GM18870 (cell line): ENCODE measurements at regions not wholly inside any gene's neighbourhood (a gene's known extent, or its start where the extent isn't known, plus 50 kb on each side); places are given as distances from the start of the nearest gene placed in this dataset.

ENCODE experiments used
- ATAC-seq: cut with Tn5 transposase; IDR thresholded peaks from one replicate; pipeline ENCODE4 v1.9.1; 2021; ENCODE audit warnings: moderate library complexity; ENCODE audit not compliant: unreplicated experiment

DNA sequence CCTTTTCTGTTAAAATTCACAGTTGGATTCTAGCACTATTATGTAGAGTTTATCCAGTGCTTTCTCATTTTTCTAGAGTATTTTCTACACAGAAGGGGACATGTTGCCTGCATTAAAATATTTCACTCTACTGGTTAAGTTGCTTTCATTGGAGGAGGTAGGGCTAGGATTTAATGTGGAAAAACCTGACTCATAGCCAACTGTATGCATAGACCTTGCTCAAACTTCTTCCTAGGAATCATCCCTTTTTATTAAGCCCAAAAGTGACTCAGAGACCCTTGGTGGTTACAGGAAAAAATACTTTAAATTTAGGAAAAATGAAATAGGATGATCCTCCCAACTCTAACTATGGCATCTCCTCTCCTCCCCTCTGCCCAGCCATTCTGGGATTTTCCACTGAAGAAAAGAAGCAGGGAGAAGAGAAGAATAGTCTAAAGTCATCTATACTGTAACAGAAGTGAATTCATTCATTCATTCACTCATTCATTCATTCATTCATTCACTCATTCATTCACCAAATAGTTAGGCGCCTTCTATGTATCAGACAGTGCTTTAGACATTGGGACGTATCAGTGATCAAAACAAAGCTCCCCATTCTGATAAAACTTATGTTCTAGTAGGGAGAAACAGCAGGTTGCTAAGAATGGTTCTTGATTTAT is 109.0 kb upstream of the HTR2A start:
- no peak for ATAC-seq

DNA sequence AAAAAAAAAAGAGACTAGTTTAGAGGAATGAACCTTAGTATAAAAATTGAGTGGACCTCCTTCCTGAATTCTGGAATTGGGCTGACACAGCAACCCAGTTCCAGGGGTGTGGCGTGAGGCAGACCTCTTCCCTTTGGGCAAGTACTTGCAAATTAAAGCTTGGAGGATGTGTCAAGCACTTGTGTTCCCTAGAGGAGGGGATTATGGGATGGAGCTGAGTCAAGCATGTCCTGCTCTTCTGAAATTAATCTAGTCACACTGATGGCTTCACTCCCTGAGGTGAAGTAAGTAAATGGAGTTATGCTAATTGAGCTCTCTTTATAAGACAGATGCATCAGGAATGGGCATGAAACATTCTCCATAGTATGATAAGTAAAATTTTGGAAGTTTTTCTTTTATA is 107.7 kb upstream of the HTR2A start:
- no peak for ATAC-seq

DNA sequence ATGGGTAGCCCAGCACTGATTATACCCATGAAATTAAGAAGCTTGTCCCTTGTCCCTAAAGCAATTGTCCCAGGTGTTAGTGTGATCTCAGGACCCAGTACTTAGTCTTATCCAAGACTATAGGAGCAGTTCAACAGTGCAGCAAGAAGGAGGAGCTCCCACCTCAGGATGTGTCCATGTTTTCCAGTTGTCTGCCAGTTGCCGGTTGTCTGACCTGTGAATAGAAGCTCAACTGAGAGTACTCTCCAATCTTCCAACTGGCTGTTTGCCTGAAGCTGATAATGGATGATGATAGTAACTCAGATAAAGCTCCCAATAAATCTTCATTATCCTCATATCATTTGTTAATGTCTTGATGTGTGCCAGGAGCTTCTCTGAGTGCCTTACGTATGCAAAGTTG is 107.2 kb upstream of the HTR2A start:
- no peak for ATAC-seq

DNA sequence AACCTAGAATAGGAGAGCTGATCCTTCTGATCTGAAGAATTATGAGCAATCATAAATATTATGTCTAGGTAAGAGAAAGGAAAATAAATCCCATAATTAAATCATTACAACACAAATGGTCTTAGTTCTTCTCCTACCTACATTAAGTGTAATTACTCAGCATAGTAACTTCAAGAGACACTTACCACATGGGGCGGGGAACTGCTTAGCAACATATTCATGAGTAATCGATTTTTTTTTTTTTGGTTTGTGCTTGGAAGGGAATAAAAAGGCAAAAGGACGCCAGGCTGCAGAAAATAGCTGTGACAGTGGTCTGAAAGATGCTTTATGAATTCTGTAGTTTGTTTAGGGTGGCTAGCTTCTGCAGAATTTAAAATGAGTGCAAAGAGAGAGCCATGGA is 103.3 kb upstream of the HTR2A start:
- no peak for ATAC-seq

GRCh38 chr13:46996316-46997030 is 99.6 kb upstream of the HTR2A start:
- peak; percentile 27 for ATAC-seq

GRCh38 chr13:46995874-46996273 is 99.0 kb upstream of the HTR2A start:
- ATAC-seq = peak; percentile 96

- ATAC-seq = no peak
These were observed 97.6 kb upstream of the HTR2A start for GRCh38 chr13:46994492-46994891.

GRCh38 chr13:46992383-46992952 is 95.6 kb upstream of the HTR2A start:
- ATAC-seq = no peak

GRCh38 chr13:46983881-46984280 is 87.0 kb upstream of the HTR2A start:
- peak; percentile 74 for ATAC-seq

DNA sequence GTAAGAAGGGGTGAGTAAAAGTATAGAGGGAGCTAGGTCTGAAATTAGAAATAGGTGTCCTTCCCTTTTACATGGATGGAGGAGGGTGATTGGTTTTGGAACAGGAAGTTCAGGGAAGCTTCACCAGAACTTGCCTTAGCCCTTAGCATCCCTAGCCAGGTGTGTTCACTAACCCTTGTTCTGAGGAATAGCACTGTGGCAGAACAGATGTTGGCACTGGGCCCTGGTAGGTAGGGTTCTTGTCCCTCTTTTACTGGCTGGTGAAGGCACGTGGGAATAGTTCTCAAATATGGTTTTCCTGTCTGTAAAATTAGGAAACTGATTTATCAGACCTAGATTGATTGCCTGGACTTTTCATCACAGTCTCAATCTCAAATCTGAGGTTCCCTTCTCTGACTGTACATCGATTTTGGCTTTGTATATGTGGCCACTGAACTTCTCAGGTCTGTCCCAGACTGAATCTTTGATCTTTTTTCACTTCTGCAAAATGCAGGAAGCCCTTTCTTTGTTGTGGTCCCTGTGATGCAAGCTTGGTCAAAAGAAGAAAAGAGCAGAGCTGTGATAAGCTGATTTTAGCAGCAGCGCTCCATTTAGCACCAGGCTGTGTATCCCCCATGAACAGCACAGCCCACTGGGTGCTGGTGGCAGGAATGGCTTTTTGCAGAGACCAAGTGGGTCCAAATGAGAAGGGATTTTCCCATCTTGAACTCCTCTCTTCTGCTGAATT is 86.2 kb upstream of the HTR2A start:
- ATAC-seq = peak; percentile 97

GRCh38 chr13:46975173-46975572 is 78.3 kb upstream of the HTR2A start:
- no peak for ATAC-seq

- ATAC-seq = no peak
These were observed 71.6 kb upstream of the HTR2A start for GRCh38 chr13:46968450-46968849.

DNA sequence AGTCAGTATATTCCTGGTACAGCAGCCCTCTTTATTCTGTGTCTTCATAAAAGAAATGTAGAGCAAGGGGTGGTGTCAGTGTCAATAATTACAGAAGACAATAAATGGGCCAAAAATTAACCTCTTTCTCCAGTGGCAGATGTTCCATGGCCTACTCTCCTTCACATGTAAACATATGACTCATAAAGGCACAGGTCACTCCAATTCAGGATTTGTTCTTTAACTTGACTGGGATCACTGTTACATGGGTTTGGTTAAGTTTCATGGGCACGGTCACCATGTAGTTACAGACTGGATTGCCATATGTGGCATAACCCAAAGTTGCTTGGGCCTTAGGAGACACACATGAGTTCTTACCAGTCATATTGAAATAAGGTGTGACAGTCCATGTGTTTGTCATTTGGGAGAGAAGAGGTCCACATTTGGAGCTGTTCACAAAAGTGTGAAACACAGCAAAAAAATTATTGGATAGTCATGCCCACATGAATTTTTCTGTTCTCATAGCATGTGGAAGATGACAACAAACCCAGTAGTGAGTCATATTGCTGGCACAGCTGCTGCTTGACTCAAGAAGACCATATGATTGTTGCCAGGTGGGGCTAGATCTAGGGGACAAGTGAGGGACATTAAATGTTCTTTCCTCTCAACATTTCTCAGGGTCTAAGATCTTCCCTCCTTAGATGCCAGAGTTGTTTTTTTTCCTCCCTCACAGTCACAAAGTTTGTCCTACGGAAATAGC is 68.1 kb upstream of the HTR2A start:
- ATAC-seq = no peak

GRCh38 chr13:46963904-46964303 is 67.1 kb upstream of the HTR2A start:
- no peak for ATAC-seq

DNA sequence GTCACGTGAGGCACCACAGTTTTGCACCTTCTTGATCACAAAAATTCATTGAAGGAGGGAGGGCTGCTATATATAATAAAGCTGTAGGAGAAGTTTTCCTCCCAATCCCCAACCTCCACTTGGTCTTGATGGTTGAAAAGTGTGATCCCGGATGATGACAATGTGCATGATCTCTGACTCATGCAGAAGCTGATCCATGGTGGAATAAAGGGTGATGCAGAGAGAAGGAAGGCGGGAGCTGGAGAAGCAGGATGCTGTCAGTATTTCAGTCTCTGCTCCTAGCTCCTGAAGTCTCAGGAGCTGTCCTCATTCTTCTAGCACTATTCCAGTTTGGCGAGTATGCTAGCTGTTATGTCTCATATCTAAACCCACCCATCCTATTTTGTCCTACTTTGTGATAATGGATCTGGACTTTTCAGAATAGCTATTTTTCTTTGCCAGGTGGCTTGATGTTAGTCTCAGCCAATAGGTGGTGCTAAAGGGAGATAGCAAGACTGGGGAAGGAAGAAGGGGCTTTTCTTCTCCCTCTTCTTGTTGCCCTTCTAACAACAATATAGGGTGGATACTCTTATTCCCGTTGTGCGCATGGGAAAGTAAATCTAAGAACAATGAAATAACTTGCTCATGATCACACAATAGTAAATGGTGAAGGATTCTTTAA is 65.6 kb upstream of the HTR2A start:
- no peak for ATAC-seq

DNA sequence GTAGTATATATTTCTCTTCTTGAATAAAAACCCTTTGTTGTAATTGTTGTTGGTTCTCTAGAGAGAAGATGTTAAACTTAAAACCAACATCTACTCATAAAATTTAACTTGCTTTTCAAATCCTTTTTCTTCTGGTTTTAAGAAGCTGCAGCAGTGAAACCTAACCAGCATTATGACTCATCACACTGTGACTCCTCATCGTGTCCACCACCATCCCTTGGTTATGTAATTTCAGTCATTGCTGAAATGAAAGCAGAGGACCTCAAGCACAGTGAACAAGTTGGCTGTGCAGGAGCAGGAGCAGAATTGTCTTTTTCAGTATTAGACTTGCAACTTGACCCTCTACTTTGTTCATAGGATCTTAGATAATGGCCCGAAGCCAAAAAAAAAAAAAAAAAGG is 64.9 kb upstream of the HTR2A start:
- ATAC-seq = peak; percentile 99

DNA sequence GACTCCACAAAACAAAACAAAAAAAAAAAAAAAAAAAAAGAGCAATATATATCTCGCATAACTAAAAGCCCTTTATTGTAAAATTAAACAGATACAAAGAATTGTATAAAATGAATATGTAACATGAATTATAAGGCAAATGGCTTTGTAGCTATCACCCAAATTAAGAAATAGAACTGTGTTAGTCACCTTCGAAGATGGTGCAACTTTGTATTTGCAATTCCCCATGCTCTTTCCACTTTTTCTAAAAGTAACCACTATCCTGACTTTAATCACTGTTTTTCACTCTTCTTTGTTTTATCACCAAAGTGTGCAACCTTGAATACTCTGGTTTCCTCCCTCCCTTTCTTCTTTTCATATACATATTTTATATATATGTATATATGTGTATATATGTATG is 57.1 kb upstream of the HTR2A start:
- ATAC-seq = no peak

GRCh38 chr13:46953331-46953730 is 56.5 kb upstream of the HTR2A start:
- no peak for ATAC-seq

- ATAC-seq = no peak
These were observed 54.7 kb upstream of the HTR2A start for GRCh38 chr13:46951516-46951915.

- no peak for ATAC-seq
These were observed 52.4 kb upstream of the HTR2A start for GRCh38 chr13:46949211-46949610.

DNA sequence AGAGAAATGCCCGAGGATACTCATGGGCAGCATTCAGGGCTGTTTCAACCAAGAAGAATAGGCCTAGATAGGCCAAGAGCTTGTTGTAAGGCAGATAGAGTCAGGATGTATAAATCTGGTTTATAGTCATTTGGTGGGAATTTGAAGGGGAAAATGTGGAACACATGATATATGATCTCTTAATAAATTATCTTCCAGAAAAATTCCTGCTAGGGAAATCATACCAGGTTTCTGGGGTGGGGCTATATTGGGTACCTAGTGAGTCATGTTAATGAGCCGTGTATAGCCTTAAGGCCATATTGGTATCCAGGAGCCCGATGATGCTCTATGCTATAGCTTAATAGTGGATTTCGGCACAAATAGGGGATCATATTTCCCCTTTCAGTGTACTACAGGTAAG is 51.5 kb upstream of the HTR2A start:
- ATAC-seq = no peak
